ENCODE measurements at regions not wholly inside any gene's neighbourhood (a gene's known extent, or its start where the extent isn't known, plus 50 kb on each side); places are given as distances from the start of the nearest gene placed in this dataset.
"Not testable (repeated sequence)": the region's sequence is repeated elsewhere in the genome, so short reads cannot be mapped to it uniquely, and the experiment has no call there.

GRCh38 chr10:8128511-8128910 is 74.0 kb downstream of the GATA3 start:
- DNase-seq (ENCODE audit: low read depth) = no peak

GRCh38 chr10:8129438-8129837 is 75.0 kb downstream of the GATA3 start:
- no peak for DNase-seq (ENCODE audit: low read depth)

DNA sequence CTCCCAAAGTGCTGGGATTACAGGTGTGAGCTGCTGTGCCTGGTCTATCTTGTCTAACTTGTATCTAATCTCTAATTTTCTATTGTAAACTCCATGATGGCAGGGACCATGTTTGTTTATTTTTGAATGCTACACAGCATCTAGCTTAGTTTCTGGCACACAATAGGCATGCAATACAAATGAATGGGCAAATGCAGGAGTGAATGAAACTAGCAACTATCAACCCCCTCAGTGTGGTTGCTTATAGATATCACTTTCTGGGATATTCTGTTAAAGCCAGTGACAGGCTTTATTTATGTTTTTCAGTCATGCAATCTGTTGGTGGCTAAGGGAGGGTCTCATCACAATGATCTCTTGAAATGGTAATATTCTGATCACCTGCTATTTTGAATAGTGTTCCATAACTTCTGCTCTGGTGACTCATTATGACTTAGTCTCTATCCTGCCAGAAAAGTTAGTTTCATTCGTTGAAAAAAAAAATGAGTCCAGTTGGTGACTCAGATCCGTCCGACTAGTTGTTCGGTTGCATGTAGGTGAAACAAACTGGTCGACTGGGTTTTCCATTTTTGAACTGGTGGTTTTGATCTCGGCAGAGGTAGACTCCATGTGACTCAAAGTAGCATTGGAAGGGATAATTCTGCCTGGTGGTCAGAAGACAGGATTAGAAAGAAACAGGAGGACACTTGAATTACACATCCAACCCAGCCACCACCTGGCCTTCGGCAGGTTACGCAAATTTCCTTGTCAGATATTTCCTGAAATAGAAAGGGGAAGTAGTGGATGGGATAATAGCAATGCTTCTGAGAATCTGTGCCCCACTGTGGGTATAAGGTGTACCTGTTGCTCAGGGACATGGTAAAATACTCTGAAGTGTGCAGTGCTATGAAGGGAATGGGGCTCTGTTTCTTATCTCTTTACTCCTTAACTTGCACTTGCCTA is 76.8 kb downstream of the GATA3 start:
- no peak for DNase-seq (ENCODE audit: low read depth)

DNA sequence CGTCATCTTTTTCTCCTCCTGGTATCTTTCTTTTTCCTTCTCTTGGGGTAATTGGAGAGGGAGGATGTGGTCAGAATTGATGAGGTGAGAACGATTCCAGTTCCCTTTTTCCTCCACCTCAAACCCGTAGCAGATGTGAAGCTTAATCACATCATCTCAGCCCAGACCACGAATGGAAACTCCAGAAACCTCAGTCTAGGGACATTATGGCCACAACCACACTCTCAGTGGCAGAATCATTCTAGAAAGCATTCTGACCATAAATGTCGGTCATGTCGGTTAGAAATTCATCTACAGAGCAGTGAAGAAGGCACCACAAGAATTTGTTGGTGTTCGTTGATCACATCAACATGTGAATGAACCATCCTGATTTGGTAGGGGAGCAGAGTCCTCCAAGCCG is 78.7 kb downstream of the GATA3 start:
- DNase-seq (ENCODE audit: low read depth) = no peak

DNA sequence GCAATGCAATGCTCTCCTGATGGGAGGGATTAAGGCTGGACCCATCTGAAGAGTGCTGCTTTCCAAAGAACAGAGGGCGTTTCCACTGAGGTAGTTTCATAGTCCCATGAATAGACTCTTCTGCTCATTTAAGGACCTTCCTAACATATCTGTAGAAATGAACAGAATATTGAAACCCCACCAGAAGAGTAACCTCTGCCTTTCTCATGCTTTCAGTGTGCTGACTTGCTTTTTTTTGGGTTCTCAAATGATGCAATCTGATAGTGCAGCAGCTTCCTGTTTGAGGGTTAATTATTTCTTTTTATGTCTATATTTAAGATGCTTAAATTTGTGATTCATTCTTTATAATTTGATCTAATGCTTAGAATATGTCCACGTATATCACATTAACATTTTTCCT is 82.2 kb downstream of the GATA3 start:
- no peak for DNase-seq (ENCODE audit: low read depth)

DNA sequence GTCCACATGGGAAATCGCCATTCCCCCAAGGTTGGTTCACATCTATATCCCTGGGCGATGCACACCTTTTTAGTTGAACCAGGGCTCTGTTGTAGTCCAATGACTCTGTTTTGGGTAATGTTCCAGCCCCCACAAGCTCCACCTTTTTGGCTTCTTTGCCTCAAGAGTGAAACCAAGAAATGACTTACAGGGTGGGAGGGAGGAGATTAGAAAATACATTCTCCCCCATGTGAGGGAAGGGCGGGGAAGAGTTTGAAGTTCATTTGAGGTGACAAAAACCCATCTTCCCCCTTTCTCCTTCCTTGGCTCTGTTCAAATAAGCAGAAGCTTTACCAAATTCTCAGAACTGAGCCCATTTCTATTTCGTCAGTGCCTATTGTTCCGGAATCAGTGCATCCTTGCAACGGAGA is 82.8 kb downstream of the GATA3 start:
- DNase-seq (ENCODE audit: low read depth) = no peak

DNA sequence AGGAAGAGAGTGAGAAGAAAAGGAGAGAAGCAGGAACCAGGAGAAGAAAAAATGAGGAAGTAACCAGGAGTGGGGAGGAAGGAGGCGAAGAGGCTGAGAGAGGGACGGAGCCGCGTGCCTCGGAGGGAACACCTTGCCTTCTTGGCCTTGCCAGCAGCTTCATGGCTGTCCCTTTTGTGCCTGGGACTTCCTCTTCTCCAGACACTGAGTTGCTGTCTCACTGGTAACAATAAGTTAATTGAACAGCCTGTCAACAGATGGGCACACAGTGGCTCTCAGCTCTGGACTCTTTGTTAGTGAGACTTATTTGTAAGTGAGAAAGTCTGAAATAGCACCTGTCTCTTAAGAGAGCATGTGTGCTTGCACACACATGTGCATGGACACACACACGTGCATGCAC is 83.2 kb downstream of the GATA3 start:
- no peak for DNase-seq (ENCODE audit: low read depth)

DNA sequence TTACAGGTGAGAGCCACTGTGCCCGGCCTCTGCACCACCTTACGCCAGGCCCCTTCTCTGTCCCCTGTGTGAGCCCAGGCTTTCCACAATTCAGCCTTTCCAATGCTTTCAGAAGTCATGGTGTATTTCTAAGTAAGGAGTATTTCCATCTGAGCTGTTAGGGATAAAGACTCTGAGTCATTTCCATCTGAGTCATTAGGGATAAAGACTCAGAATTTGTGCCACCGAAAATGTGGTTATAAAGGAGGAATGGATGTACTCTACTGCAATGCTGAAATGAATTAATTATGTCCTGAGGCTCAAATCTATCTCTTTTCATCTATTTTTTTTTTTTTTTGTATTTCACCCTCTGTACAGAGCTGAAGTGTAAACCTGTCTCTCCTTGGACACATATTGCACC is 84.0 kb downstream of the GATA3 start:
- DNase-seq (ENCODE audit: low read depth) = no peak

- DNase-seq (ENCODE audit: low read depth) = no peak
Measured at GRCh38 chr10:8144496-8144895, 90.0 kb downstream of the GATA3 start.

DNA sequence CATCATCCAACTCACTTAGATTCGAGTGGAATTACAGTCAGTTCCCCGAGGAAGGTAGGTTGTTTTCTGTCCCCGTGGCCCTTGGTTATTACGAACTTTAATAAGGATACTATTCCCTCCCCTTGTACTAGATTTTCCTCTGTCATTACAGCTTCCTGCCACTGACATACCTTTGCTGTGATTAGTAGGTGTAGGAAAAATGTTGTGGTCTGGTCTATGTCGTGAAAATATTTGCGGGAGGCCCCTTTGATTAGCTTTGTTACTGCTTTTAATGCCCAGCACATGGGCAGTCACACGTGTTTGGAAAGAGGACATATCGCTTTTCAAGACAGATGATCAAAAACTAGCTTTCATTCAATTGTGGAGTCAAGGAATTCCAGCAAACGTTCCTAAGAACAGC is 92.2 kb downstream of the GATA3 start:
- DNase-seq (ENCODE audit: low read depth) = no peak

GRCh38 chr10:8149991-8150390 is 95.5 kb downstream of the GATA3 start:
- no peak for DNase-seq (ENCODE audit: low read depth)

DNA sequence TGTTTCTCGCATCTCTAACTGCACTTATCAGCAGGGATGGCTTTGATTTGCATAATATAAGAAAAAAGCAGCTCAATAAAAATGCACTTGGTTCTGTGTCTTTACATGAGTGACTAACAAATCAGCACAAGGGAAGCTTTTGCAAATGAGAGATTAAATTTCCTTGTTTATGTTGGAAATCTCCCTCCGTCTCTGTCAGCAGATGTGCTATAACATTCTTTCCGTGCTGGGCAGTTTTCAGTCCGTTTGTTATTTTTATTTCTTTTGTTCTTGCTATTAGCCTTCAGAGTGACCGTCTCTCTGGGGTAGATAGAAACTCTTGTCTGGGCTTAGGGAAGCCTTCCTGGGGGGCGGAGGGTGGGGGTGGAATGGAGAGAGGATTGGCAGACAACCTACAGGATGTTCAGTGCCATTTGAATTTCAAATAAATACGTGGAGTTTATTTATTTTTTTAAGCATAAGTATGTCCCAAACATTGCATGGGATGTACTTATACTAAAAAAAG is 96.0 kb downstream of the GATA3 start:
- no peak for DNase-seq (ENCODE audit: low read depth)

DNA sequence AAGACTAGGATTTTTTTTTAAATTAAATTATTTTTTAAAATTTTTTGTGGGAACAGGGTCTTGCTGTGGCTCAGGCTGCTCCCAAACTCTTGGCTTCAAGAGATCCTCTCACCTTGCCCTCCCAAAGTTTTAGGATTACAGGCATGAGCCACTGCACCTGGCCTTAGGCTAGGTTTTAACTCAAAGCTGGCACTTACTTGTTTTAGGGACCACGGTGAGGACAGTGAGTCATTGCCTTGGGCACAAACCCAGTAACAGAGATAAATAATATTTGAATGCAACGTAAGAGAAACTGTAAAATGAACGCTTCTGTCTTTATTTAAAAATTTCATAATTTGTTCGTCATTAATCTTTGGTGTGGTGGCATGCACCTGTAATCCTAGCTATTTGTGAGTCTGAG is 96.6 kb downstream of the GATA3 start:
- no peak for DNase-seq (ENCODE audit: low read depth)

- no peak for DNase-seq (ENCODE audit: low read depth)
Measured at GRCh38 chr10:8156918-8157317, 102.4 kb downstream of the GATA3 start.

GRCh38 chr10:8158193-8159071 is 103.9 kb downstream of the GATA3 start:
- no peak for DNase-seq (ENCODE audit: low read depth)

DNA sequence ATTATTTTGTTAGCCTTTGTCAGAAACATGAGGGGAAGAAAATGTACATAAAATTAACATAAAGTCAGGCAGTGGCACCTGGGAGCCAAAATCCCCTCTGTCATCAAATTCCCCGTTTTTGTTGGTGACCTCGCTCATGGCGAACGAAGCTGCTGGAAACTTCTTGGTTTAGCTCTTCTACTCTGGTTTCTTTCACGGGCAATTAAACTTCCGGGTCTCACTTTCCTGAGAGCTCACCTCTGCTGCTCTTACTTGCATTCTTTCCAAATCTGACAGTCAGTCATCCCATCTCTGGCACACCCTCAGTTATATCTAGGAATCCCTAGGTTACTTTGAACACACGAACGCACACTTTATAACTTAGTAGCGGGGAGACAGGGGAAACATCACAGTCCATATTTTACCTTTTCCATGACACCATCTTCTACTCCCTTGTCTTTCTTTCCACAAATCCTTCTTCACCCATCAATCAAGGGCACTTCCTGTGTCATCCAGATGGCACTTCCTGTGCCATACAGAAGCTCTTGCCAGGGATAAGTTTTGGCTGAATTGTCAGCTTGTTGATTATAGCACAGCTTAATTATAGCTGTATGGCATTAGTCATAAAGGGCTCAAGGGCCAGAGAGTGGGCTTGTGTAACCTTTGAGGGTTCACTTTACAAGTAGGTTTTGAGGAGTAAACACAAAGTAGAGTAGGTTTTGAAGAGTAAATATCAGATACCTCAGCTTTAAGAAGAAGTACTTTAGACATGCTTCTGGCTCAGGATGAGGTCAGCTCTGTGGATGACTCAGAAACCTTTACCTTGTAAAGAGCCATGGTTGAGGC is 105.1 kb downstream of the GATA3 start:
- DNase-seq (ENCODE audit: low read depth) = no peak

DNA sequence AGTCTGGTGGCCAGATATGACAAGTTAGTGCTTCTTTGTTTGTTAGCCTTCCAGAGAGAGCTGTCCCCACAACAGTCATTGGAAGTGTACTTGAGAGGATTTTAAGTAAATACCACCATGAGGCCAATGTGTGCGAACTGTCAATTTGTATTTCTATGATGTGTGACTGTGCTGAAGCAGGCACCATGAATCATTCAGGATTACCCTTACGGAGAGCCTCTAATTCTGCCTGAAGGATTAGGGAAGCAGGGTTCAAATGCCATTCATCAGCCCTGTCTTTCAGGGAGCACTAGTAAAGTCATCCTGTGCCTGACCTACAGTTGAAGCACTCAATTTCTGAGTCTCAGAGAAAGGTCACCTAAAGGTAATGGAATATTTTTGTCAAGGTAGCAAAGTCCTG is 109.3 kb downstream of the GATA3 start:
- no peak for DNase-seq (ENCODE audit: low read depth)

DNA sequence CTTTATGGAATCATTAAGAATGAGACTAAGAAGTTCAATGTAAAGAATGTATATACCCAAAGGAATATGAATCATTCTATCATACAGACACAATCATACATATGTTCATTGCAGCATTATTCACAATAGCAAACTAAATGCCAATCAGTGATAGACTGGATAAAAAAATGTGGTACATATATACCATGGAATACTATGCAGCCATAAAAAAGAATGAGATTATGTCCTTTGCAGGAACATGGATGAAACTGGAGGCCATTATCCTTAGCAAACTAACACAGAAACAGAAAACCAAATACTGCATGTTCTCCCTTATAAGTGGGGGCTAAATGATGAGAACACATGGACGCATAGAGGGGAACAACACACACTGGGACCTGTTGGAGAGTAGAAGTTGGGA is 110.2 kb downstream of the GATA3 start:
- not testable (repeated sequence) for DNase-seq (ENCODE audit: low read depth)

DNA sequence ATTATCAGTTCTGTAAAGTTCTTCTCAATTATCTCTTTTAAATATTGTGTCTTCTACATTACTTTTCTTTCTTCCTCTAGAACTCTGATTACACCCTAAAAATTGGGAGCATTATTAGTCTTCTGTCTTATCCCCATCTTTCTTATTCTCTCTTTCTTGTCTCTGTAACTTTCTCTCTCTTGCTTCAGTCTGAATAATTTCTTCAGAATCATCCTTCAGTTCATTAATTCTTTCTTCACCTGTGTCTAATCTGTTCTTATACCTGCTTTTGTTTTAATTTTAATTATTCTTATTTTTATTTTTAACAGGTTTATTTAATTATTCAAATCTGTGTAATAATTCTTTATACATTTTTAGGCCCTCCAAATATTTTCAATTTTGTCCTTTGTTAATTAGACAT is 114.3 kb downstream of the GATA3 start:
- DNase-seq (ENCODE audit: low read depth) = no peak

GRCh38 chr10:8171008-8171407 is 116.5 kb downstream of the GATA3 start:
- DNase-seq (ENCODE audit: low read depth) = no peak

DNA sequence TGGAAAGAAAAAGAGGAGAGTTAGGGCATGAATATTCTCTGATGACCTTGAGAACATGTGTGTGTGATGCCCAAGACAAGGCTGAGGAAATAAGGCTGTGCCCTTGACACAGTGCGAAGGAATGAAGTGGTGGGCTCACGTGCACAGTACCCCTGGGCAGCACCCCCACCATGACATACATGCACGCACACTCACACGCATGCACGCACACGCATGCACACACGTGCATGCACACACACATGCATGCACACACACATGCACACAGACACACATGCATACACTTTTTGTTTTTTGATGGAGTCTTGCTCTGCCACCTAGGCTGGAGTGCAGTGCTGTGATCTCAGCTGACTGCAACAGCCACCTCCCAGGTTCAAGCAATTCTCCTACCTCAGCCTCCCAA is 118.1 kb downstream of the GATA3 start:
- no peak for DNase-seq (ENCODE audit: low read depth)

DNA sequence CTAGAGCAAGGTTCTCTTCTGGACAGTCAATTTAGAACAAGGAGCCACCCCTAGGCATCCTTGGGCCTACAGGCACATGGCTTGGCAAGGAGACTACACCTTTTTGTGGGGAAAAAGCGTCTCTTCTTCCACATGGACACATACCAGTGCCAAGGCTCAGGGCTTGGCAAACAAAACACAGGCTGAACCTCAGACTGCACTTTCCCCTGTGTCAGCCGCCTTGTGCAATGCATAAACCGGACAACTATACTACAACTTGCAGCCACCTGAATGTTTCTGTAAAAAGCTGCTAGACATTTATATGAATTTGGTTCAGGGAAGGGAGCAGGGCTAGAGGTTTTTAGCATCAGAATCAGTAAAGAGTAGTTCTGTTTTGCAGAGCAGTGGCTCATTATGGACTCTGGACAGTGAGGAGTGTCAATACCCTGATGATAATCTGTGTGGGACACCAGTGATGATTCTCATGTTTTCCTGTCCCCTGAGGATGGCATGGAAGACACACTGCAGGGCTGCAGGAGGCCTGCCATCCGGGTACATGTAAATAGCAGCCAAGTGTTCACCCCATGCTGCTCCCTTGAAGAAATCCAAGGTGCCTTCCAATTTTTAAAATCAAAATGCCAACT is 118.9 kb downstream of the GATA3 start:
- no peak for DNase-seq (ENCODE audit: low read depth)
